HG03139 (cell line): ENCODE measurements at regions not wholly inside any gene's neighbourhood (a gene's known extent, or its start where the extent isn't known, plus 50 kb on each side); places are given as distances from the start of the nearest gene placed in this dataset.

ENCODE experiments used
- ATAC-seq: cut with Tn5 transposase; IDR thresholded peaks from one replicate; pipeline ENCODE4 v1.9.1; 2021; ENCODE audit not compliant: unreplicated experiment

DNA sequence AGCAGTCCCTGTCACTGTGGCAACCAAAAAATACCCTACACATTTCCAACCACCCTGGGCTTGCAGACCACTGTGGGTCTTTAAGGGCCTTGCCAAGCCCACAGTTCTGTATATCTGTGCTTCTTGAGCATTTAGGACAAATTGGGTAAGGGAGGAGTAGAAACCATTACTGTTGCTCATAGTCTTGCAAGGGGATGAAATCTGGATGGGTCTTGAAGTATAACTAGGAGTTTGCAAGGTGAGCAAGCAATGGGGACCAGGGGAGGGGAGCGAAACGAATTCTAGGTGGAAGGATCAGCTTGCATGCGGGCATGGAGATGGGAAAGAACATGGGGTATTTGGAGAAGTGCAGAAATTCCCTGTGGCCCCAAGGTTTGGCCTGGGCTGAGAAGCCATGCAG lies 202.9 kb downstream of the RAB11FIP4 start:
- ATAC-seq = no peak

DNA sequence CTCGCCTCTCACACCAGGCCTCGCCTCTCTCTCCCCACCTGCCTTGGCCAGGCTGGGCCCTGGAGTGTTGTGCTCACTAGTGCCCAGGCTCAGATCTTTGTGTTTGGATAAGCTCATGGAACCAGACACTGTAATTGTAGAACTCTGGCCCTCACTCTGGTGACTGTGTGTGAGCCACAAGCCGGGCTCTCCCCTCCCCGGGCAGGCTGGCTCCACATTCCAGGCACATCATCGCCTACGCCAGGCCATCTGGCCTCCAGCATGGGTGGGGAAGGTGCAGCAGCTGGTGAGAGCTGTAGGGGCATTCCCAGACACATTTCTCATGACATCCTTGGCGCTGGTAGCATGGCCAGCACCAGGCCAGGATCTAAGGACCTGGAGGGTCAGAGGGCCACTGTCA lies 202.3 kb downstream of the RAB11FIP4 start:
- ATAC-seq = no peak

GRCh38 chr17:31591924-31592323 lies 200.4 kb downstream of the RAB11FIP4 start:
- no peak for ATAC-seq

DNA sequence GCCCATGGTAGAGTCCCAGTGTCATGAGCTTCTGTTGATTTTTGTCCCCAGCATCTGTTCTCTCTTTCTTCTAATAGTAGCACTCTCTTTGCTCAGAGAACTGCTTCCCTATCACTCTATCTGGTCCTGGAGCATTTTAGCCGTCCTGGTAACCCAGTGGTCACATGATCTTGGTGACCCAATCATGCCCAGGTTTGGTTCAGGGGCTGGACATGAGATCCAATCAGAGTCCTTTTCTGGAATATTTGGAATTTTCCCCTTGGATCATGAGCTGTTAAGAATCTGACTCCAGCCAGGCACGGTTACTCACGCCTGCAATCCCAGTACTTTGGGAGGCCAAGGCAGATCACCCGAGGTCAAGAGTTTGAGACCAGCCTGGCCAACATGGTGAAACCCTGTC lies 197.0 kb downstream of the RAB11FIP4 start:
- no peak for ATAC-seq

DNA sequence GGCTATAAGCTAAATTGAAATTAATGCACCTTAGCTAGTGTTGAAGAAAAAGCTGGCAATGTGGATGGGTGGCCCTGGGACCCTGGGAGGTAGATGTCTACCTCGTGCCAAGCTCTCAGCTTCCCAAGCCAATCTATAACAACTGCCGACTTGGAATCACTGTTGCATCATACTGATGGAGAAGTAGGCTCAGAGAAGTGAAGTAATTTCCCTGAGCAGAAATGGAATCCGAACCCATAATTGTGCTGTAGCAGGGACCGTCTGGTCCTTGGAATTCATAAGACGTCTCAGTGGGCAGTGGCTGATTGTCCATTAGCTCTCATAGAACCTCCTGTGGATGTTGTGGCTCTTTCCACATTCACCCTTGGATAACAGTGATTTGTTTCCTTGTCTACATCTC lies 196.6 kb downstream of the RAB11FIP4 start:
- no peak for ATAC-seq
